Epithelial cell of esophagus (primary cell): ENCODE measurements at regions not wholly inside any gene's neighbourhood (a gene's known extent, or its start where the extent isn't known, plus 50 kb on each side); places are given as distances from the start of the nearest gene placed in this dataset.

Experiments
- DNase-seq: peaks from one replicate; pipeline ENCODE4 v3.0.0; 2010; ENCODE audit warnings: low read depth
- H3K4me3 ChIP-seq: 2 replicates; pipeline ENCODE4 v1.5.1; 2011; ENCODE audit warnings: mild to moderate bottlenecking, low read length, control low read depth
- TF ChIP-seq, protein P1 (sequence below): IDR thresholded peaks from 2 replicates; pipeline ENCODE4 v1.5.1; 2011; ENCODE audit warnings: low read depth, mild to moderate bottlenecking, low read length, control low read depth, inconsistent platforms; ENCODE audit not compliant: insufficient read depth; ENCODE audit errors: missing control alignments

DNA sequence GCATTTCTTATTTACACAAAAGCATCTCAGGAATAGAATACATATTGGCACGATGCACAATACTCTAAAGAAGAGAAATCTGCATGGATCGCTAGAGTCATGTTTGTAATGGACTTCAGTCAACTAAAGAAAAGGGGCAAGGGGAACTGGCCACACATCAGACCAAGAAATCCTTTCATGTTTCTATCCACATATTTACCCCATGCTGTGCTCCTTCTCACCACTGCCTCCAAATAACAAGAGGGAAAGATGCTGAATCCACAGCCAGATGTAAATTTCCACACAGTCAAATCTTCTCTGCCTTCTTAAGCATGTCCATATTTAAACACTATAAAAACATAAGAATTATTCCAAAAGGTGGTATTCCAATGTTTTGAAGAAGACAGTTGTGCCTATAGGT is 67.6 kb downstream of the COX18 start:
- no peak overlapping the region for H3K4me3 ChIP-seq
- DNase-seq = no peak
- TF ChIP-seq, protein P1, sequence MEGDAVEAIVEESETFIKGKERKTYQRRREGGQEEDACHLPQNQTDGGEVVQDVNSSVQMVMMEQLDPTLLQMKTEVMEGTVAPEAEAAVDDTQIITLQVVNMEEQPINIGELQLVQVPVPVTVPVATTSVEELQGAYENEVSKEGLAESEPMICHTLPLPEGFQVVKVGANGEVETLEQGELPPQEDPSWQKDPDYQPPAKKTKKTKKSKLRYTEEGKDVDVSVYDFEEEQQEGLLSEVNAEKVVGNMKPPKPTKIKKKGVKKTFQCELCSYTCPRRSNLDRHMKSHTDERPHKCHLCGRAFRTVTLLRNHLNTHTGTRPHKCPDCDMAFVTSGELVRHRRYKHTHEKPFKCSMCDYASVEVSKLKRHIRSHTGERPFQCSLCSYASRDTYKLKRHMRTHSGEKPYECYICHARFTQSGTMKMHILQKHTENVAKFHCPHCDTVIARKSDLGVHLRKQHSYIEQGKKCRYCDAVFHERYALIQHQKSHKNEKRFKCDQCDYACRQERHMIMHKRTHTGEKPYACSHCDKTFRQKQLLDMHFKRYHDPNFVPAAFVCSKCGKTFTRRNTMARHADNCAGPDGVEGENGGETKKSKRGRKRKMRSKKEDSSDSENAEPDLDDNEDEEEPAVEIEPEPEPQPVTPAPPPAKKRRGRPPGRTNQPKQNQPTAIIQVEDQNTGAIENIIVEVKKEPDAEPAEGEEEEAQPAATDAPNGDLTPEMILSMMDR = no peak

DNA sequence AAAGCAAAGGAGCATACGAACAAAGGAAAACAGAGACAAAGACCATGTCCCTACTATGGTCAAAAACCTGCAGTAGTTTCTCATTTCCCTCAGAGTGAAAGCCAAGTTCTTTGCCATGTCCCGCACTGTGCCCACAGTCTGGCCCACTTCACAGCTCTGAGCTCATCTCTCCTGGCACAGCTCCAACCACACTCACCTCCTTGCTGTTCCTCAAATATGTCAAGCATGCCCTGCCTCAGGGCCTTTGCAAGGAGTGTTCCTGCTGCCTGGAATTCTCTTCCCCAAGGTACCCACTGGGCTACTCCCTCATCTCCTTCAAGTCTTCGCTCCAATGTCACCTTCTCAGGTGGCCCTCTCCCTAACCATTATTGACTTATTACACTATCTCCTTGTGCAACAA is 72.1 kb downstream of the COX18 start:
- TF ChIP-seq, protein P1 = no peak
- H3K4me3 ChIP-seq = no peak overlapping the region
- peak; percentile 89 for DNase-seq

DNA sequence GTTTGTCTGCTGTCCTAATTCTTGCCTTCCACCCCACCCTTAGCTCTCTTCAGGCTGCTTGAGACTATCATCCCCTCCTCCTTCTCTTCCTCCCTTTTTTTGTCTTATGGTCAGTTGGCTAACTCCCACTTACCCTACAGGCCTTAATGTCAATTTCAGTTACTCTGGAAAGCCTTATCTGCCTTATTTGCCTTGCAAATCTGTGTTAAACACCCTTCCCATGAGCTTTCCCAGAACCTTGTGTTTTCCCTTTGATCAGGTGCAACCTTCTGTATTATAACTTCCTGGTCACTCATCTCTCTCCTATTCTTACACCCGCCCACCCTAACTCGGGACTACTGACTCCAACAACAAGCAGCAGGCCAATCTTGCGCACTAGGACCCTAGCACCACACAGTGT is 74.8 kb downstream of the COX18 start:
- TF ChIP-seq, protein P1 = no peak
- H3K4me3 ChIP-seq = no peak overlapping the region
- DNase-seq = no peak

DNA sequence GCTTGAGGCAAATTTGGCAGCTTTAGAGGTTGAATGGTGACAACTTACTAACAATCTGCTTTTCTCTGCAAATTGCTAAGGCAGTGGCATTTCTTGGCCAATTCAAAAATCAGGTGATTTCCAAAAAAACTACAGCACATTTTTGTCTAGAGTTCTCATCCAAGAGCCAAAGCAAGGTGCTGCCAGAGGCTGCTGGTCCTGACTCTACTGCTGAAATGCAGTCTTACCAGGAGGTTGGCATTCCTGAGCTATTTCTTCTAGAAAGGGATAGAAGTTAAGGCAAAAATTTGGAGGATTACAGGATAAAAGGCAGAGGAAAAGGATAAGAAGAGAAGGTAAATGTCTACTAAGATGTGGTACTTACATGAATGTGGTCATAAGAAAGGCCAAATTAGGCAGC is 75.6 kb downstream of the COX18 start:
- no peak for DNase-seq
- no peak overlapping the region for H3K4me3 ChIP-seq
- TF ChIP-seq, protein P1 = no peak

DNA sequence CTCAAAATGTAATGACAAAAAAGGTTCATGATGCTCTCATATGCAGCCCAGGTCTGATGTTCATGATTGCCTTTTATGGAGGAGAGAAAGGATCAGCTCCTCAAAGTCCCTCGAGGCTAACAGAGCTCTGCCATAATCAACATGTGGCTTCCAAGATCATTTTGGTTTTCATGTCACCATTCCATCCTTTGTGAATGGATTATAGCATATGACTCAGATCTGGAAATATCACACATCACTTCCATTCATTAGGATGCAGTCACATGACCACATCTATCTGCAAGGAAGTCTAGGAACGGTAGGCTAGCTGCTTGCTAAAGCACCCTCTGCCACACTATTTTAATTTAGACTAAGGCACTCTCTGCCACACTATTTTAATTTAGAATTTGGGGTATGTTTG is 77.6 kb downstream of the COX18 start:
- DNase-seq = peak; percentile 15
- H3K4me3 ChIP-seq = no peak overlapping the region
- TF ChIP-seq, protein P1 = no peak

DNA sequence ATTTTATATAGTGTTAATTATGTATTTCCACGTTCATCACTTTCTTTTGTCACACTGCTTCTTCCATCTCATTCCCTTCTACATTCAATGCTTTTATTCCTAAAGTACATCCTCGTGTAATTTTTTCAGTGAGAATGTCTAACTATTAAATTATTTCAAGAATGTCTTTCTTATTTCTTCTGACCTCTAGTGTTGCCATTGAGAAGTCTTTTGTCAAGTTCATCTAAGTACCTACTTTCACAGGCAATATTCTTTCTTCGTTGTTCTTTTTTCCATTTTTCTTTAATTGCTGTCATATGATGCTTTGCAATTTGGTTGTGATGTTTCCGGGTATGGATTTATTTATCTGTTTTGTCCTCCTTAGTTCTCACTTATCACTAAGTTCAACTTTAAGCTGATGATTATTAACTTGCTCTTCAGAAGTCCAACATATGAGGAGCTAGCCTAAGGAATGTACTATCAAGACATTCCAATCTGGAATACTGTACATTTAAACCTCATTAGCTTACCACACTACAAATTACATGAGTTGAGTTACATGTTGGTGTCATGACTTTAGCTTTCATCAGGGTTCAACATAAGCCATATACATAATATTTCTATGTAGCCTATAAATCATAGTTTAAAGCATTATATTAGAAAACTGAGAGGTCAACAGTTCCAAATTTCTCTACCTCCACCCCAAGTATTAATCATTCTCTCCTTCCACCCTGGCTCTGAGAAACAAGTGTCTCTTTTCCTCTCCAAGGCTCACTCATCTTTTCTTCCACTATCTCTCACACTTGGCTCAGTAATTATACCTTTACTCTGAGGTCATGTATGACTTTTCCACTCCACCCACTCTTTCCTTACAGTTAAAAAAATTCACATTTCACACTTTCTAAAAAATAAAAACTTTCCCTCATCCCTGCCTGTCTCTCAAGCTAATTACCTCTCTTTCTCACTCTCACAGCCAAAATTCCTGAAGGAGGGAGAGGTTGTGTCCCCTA is 81.5 kb downstream of the COX18 start:
- TF ChIP-seq, protein P1 = no peak
- DNase-seq = no peak
- H3K4me3 ChIP-seq = no peak overlapping the region
